GM18498 (cell line): ENCODE measurements at regions not wholly inside any gene's neighbourhood (a gene's known extent, or its start where the extent isn't known, plus 50 kb on each side); places are given as distances from the start of the nearest gene placed in this dataset.
"Not testable (repeated sequence)": the region's sequence is repeated elsewhere in the genome, so short reads cannot be mapped to it uniquely, and the experiment has no call there.

Source experiments
- ATAC-seq: cut with Tn5 transposase; IDR thresholded peaks from one replicate; pipeline ENCODE4 v1.9.1; 2021; ENCODE audit warnings: mild to moderate bottlenecking, moderate library complexity; ENCODE audit not compliant: unreplicated experiment

DNA sequence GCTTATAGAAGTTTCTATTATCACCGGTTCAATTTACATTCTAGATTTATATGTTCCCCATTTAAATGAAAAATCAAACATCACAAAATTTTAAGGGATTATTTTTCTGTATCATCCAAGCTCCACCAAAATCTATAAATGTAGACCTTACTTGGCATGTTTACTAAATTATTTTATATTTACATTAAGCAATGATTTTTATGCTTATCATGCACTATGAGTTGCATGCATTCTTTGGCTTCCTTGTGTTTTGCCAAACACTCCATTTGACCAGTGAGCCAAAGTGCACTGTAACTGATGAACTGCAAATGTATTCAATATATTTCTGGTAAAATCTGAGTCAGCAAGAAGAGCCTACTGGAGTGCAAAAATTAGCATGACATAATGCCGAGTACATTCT, 595.5 kb upstream of the PCDH7 start:
- ATAC-seq: not testable (repeated sequence)

DNA sequence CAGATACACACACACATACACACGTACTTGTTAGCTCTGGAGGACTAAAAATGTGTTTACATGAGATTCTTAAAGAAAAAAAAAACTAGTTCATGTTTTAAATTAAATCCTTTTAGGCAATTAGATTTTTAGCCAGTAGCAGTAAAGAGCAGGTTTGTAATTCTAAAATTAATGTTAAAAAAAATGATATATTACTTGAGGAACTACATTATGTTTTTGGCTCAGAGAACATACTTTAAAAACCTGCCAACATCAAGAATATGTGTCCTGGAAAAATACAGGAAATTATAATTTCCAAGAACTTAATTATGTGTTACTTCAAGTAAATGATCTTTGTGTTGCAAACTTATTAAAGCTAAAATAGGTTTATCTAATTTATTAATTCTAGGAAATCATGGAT, 594.3 kb upstream of the PCDH7 start:
- ATAC-seq: no peak

GRCh38 chr4:30126351-30126750, 593.8 kb upstream of the PCDH7 start:
- no peak for ATAC-seq

DNA sequence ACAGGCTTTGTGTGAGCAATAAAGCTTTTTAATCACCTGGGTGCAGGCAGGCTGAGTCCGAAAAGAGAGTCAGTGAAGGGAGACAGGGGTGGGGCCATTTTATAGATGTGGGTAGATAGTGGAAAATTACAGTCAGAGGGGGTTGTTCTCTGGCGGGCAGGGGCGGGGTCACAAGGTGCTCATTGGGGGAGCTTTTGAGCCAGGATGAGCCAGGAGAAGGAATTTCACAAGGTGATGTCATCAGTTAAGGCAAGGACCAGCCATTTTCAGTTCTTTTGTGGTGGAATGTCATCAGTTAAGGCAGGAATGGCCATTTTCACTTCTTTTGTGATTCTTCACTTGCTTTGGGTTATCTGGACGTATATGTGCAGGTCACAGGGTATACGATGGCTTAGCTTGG, 571.3 kb upstream of the PCDH7 start:
- ATAC-seq: not testable (repeated sequence)

DNA sequence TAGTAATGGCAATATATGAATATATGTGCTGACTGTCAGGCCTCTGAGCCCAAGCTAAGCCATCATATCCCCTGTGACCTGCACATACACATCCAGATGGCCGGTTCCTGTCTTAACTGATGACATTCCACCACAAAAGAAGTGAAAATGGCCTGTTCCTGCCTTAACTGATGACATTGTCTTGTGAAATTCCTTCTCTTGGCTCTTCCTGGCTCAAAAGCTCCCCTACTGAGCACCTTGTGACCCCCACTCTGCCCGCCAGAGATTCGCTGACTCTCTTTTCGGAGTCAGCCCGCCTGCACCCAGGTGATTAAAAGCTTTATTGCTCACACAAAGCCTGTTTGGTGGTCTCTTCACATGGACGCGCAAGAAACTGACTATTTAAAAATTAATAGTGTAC, 570.6 kb upstream of the PCDH7 start:
- not testable (repeated sequence) for ATAC-seq

DNA sequence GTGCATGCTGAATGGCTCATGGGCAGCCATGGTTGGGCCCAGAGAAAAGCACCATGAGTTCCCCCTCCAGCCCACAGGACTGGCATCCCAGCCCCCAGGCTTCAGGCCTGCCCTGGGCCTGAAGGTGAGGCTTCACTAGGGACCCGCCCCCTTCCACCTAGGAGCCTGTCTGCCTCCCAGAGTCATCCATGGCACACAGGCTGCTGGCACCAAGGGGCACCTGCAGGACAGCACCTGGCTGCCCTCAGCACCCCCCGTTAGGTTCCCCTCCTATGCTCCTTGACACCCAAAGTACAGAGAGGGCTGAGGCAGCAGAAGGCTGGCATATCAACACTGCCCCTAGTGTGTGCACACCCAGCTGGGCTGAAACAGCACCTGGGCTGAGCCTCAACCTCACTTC, 566.7 kb upstream of the PCDH7 start:
- ATAC-seq: no peak

DNA sequence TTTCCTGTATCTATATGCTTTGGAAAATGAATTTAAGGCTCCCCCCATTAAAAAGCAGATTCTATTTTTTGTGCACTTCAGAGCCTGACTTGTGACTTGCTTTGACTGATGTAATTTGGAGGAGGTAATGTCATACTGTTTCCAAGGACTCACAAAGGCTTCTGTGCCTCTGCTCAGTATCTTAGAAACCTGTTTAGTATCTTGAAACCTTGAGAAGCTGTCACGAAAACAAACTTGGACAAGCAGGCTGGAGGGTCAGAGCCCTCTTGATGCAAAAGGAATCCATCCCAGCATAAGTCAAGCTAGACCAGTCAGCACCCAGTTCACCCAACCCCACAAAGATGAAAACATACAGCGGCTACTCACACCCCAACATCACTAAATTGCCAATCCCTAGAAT, 560.0 kb upstream of the PCDH7 start:
- ATAC-seq: no peak

DNA sequence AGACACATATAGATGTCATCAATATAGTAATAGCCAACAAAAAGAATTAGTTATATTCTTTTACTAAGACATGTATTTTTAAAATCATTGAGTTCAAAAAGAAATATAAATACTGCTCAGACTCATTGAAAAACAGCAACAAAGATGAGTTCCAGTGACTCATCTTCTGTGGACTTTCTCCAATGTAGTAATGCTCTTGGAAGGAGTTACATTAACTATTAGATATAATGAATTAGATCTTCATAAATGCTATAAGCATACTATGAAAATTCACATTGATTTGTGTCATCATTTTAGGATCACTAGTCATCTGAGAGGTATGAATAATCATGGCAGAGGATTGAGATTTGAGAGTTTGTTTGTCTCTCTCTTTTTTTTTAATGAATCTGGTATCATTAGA, 547.8 kb upstream of the PCDH7 start:
- ATAC-seq: no peak

GRCh38 chr4:30181512-30181911, 538.7 kb upstream of the PCDH7 start:
- ATAC-seq: no peak

GRCh38 chr4:30181918-30182317, 538.3 kb upstream of the PCDH7 start:
- no peak for ATAC-seq

GRCh38 chr4:30182786-30183185, 537.4 kb upstream of the PCDH7 start:
- no peak for ATAC-seq

DNA sequence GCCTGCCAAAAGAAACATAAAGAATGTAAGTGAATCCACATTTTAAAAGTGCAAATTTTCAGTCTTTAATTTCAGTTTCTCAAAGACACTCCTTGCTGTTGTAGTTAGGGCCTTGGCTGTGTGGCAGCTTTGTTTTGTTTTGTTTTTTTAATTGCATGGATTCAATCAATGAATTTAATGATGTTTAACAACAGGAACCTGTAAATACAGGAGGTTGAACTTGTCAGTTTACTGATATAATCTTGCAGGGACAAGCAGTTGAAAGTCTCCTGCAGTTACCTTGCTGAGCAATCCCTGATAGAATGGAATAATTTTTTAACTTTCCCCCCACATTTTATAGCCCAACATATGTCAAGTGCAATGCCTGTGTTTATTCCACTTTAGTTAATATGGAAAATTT, 528.3 kb upstream of the PCDH7 start:
- no peak for ATAC-seq

DNA sequence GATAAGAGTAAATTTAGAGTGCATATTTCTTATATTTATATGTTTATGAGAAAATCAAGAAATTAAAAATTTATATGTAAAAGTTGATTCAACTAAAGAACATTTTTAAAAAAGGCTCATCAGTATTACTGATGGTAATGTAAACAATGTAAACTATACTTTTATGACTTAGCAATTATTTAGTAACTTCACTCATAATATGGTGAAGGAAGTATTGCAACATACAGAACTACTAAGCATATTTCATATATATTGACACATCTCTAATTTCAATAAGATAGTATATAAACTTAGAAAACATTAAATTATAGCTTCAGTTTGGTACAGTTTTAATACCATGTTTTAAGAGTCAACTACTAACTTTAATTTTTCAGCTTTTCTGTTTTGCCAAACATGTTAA, 512.8 kb upstream of the PCDH7 start:
- ATAC-seq: no peak

DNA sequence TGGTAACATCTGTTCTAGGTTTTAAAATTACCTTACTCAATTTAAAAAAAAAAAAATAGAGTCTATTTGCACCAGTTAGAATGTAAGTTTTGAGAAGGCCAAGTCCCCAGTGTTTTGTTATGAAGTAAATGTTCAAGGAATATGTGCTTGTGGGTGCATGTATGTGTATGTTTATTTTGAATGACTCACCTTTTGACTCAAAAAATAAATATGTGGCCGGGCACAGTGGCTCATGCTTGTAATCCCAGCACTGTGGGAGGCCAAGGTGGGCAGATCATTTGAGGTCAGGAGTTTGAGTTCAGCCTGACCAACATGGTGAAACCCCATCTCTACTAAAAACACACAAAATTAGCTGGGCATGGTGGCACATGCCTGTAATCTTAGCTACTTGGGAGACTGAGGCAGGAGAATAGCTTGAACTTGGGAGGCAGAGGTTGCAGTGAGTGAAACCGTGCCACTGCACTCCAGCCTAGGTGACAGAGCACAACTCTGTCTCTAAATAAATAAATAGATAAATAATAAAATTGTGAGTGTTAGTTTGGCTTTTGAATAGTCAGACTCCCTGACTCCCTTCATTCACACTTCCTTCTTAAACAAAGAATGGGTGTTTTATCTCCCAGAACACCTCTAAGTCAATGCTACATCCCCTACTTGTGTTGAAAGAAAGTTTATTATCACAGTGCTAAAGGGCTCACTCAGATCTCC, 511.3 kb upstream of the PCDH7 start:
- no peak for ATAC-seq

GRCh38 chr4:30215973-30216372, 504.2 kb upstream of the PCDH7 start:
- not testable (repeated sequence) for ATAC-seq

GRCh38 chr4:30245140-30245539, 475.0 kb upstream of the PCDH7 start:
- ATAC-seq: no peak

GRCh38 chr4:30256116-30256832, 463.9 kb upstream of the PCDH7 start:
- ATAC-seq: no peak

DNA sequence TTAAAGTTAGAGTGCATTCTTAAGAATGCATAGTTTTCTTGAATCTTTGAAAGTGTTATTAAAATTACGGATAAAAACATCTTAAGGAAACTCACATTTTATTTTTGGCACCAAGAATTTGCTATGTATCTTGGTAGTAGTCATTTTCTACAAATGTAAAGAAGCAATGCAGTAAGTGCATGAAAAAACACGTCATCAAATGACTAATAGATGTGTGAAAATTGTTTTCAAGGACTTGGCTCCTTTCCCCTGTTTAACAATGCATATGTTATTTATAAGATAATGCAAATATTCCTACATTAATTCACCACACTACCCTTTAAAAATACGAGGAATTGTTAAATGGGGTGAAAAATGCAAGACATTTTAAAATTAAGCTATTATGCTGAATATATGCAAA, 461.2 kb upstream of the PCDH7 start:
- no peak for ATAC-seq

DNA sequence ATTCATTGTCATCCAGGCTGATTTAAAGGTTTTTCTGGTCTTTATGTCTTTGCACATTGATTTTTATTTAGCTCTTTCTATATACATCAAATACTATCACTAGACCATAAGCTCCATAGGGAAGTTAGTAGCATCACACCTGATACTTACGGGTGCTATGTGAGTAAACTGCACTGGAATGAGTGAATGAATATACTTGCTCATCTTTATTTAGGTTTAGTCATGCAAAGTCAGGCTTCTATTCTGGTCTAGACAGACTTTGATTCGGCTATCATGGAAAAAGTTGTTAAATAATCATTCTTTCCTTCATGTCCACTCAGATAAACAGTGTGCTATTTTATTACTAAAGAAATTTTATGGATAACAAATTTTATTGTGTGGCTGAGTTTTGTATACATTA, 457.8 kb upstream of the PCDH7 start:
- ATAC-seq: no peak

- ATAC-seq: no peak
Observed at GRCh38 chr4:30264465-30264864, 455.7 kb upstream of the PCDH7 start.

- ATAC-seq: no peak
Observed at GRCh38 chr4:30265716-30266115, 454.5 kb upstream of the PCDH7 start.

GRCh38 chr4:30268370-30268769, 451.8 kb upstream of the PCDH7 start:
- no peak for ATAC-seq

GRCh38 chr4:30269850-30270249, 450.3 kb upstream of the PCDH7 start:
- ATAC-seq: no peak
